ENCODE measurements at regions not wholly inside any gene's neighbourhood (a gene's known extent, or its start where the extent isn't known, plus 50 kb on each side); places are given as distances from the start of the nearest gene placed in this dataset.

DNA sequence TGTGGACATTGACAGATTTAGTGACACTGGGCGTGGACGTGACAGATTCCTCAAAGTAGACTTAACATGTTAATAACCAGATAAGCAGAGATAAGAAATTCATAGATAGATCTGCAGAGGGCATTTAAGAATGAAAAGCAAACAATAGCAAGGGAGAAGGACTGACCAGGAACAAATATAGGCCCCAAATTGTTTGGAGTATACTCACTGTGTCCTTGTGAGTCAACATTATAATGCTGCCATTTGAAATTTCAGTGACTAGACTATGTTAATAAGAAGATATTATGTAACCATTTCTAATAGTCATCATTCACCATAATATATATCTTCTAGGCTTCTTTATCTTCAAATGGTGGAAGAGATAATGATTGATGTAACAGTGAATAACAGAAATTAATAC lies 78.1 kb upstream of the SLC38A11 start:
- no peaks in the 10 kb centered on the region for H3K9me3 Mint-ChIP-seq
- ChIA-PET POLR2A (no interaction called here), CTCF (no interaction called here)
- H3K27me3 Mint-ChIP-seq, result no peaks in the 10 kb centered on the region
- H3K4me3 Mint-ChIP-seq, result no peak overlapping the region
- no peaks in the 10 kb centered on the region for H3K4me1 Mint-ChIP-seq (ENCODE audit: low read depth)
- ATAC-seq (no peak), DNase-seq (no peak)
- intact Hi-C loops (cut with micrococcal nuclease), result no loop called here
- no peak overlapping the region for H3K27ac Mint-ChIP-seq
- no peaks in the 10 kb centered on the region for H3K36me3 Mint-ChIP-seq (ENCODE audit: low read depth)
- TF ChIP-seq, protein P1, sequence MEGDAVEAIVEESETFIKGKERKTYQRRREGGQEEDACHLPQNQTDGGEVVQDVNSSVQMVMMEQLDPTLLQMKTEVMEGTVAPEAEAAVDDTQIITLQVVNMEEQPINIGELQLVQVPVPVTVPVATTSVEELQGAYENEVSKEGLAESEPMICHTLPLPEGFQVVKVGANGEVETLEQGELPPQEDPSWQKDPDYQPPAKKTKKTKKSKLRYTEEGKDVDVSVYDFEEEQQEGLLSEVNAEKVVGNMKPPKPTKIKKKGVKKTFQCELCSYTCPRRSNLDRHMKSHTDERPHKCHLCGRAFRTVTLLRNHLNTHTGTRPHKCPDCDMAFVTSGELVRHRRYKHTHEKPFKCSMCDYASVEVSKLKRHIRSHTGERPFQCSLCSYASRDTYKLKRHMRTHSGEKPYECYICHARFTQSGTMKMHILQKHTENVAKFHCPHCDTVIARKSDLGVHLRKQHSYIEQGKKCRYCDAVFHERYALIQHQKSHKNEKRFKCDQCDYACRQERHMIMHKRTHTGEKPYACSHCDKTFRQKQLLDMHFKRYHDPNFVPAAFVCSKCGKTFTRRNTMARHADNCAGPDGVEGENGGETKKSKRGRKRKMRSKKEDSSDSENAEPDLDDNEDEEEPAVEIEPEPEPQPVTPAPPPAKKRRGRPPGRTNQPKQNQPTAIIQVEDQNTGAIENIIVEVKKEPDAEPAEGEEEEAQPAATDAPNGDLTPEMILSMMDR (IDR thresholded peaks at IDR 0.05), result no peak

DNA sequence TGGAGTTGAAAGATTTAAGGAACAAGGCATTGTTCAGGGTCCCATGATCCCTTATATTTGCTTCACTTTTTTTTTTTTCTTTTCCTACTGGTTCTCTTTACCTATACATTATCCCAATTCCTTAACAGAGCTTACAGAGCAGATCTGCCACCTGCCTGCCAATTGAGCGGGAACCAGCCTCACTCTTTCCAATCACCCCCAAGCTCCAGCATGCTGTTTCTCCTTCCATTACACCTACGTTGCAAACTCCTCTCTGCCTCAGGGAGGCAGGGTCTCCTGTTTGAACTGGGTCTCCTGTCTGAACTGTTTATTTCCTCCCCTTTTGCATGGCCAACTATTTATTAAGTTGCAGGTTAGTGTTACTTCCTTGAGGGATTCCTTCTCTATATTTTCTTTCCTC lies 77.2 kb upstream of the SLC38A11 start:
- H3K4me3 Mint-ChIP-seq, result no peak overlapping the region
- H3K27ac Mint-ChIP-seq, result no peak overlapping the region
- no peaks in the 10 kb centered on the region for H3K27me3 Mint-ChIP-seq
- H3K36me3 Mint-ChIP-seq (ENCODE audit: low read depth), result no peaks in the 10 kb centered on the region
- ChIA-PET CTCF (no interaction called here), POLR2A (no interaction called here)
- TF ChIP-seq, protein P1 (IDR thresholded peaks at IDR 0.05), result no peak
- no peaks in the 10 kb centered on the region for H3K9me3 Mint-ChIP-seq
- DNase-seq (no peak), ATAC-seq (no peak)
- H3K4me1 Mint-ChIP-seq (ENCODE audit: low read depth), result no peaks in the 10 kb centered on the region
- intact Hi-C loops (cut with micrococcal nuclease), result no loop called here

DNA sequence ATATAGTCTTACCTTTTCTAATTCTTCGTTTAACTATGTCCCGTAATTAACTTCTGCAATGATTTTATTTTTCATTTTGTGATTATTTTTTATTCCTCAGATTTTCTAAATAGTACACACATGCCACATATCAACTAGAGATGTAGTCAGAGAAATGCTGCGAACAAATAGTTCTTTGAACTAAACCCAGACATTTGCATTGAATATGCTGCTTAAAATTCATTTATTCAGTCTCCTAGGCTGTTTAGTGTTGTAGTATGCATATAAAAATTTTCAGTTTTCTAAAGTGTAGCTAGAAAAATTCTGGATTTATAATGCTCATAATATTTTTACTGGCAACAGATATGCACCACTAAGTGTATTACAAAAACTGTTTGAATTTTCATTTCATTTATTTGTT lies 68.9 kb upstream of the SLC38A11 start:
- ChIA-PET POLR2A (no interaction called here), CTCF (interaction anchor here (1.2 kb wide), 1 partner anchor 10 kb away, joined by 3 read pairs; no protein-coding TSS in a partner anchor)
- Mint-ChIP-seq H3K4me3 (no peak overlapping the region), H3K4me1 (ENCODE audit: low read depth) (no peaks in the 10 kb centered on the region), H3K36me3 (ENCODE audit: low read depth) (no peaks in the 10 kb centered on the region), H3K27me3 (peaks cover 6% of the 10 kb centered on the region), H3K9me3 (no peaks in the 10 kb centered on the region), H3K27ac (no peak overlapping the region)
- TF ChIP-seq, protein P1 (IDR thresholded peaks at IDR 0.05), result no peak
- no peak for DNase-seq
- ATAC-seq, result no peak
- intact Hi-C loops (cut with micrococcal nuclease), result no loop called here

DNA sequence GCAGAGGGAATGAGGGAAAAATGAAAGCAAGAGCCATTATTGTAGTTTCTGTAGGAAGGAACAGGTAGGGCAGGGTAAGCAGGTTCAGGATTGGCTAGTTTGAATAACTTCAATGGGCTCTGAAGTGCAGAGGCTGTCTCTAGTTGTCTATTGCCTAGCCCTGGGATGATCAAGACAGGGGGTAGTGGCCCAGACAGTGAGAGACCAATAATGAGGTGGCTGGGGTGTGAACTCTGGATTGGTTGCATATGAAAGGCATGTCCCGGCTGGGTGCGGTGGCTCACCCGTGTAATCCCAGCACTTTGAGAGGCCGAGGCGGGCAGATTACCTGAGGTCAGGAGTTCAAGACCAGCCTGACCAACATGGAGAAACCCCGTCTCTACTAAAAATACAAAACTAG lies 67.5 kb upstream of the SLC38A11 start:
- ChIA-PET CTCF (no interaction called here), POLR2A (no interaction called here)
- H3K36me3 Mint-ChIP-seq (ENCODE audit: low read depth), result no peaks in the 10 kb centered on the region
- intact Hi-C loops (cut with micrococcal nuclease), result no loop called here
- no peak for ATAC-seq
- no peak overlapping the region for H3K27ac Mint-ChIP-seq
- peaks cover 6% of the 10 kb centered on the region for H3K27me3 Mint-ChIP-seq
- TF ChIP-seq, protein P1 (IDR thresholded peaks at IDR 0.05), result no peak
- no peaks in the 10 kb centered on the region for H3K4me1 Mint-ChIP-seq (ENCODE audit: low read depth)
- DNase-seq, result no peak
- no peak overlapping the region for H3K4me3 Mint-ChIP-seq
- H3K9me3 Mint-ChIP-seq, result no peaks in the 10 kb centered on the region

DNA sequence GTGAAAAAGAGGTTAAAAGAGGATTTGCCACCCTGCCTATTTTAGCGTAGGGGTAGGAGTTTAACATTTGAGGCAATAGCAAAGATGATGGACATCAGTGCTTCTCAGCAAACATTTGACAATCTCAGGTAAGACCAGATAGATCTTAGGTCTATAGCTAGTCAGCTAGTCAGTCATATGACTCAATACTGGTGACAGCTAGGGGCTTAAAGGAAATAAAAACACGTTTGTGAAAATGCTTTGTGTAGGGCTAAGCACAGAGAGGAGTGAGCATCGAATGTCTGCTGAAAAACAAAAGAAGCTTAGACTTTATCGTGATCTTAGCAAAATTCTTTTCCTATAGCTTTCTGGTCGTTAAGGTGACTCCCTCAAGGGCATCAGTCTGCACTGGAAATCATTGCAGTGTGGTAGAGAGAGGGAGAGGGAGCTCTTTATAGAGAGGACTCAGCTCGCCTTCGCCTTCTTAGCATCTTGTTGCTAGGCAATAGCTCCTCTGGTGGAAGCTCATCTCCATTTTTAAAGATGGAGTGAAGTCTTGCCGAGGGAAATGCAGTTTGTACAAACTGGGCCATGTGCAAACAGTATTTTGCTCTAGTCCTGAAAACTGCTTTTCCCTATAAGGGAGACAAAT lies 62.8 kb upstream of the SLC38A11 start:
- no peak for DNase-seq
- POLR2A ChIA-PET, result no interaction called here
- Mint-ChIP-seq H3K27me3 (peaks cover 12% of the 10 kb centered on the region), H3K27ac (no peak overlapping the region), H3K9me3 (no peaks in the 10 kb centered on the region), H3K4me1 (ENCODE audit: low read depth) (no peaks in the 10 kb centered on the region), H3K4me3 (no peak overlapping the region), H3K36me3 (ENCODE audit: low read depth) (no peaks in the 10 kb centered on the region)
- CTCF ChIA-PET, result interaction anchor here (1.2 to 2.3 kb wide), 3 partner anchors 17 to 186 kb away, joined by 3 to 14 read pairs (median 9); partner anchors contain the start of gene SCN3A
- no peak for ATAC-seq
- TF ChIP-seq, protein P1 (IDR thresholded peaks at IDR 0.05), result no peak
- intact Hi-C loops (cut with micrococcal nuclease), result loop anchor here (10.0 kb wide), 1 partner anchor 277 kb away; no protein-coding TSS in a partner anchor
